H1 (cell line): ENCODE measurements at regions not wholly inside any gene's neighbourhood (a gene's known extent, or its start where the extent isn't known, plus 50 kb on each side); places are given as distances from the start of the nearest gene placed in this dataset.

Experiments used
- CTCF ChIA-PET: fragments of 300-600 bp; sonication (Branson Sonifier 250); formaldehyde crosslinking; loops from one replicate; lab custom pipeline; 2021; ENCODE audit not compliant: partially characterized antibody; lab: Charles Lee
- POLR2A ChIA-PET: fragments of 300-600 bp; sonication (Branson Sonifier 250); formaldehyde crosslinking; loops from one replicate; lab custom pipeline; 2021; ENCODE audit warnings: inconsistent platforms; ENCODE audit not compliant: partially characterized antibody; lab: Charles Lee
- DNase-seq, 2 experiments: peaks; one replicate each; pipeline versions ENCODE4 v3.0.0 to v3.0.0-alpha.2; 2010 to 2022; ENCODE audit warnings: low spot score in 2 of 2, low read depth in 1 of 2, mixed read lengths in 1 of 2
- FAIRE-seq: peaks from 2 replicates; lab custom pipeline; 2011; peaks lifted over from hg19 to GRCh38; lab: Jason Lieb, UNC
- H2AFZ ChIP-seq: 2 replicates; pipeline ENCODE4 v1.8.1; 2012; ENCODE audit warnings: low read length, inconsistent platforms
- H2AK5ac ChIP-seq: 2 replicates; pipeline ENCODE4 v1.6.1; 2013; ENCODE audit warnings: low read depth, low read length
- H2BK120ac ChIP-seq: replicated peaks from 2 replicates; pipeline ENCODE3; 2013; ENCODE audit warnings: low read depth, low read length, inconsistent platforms
- H2BK12ac ChIP-seq: 2 replicates; pipeline ENCODE4 v1.6.1; 2013; ENCODE audit warnings: low read depth, low read length
- H2BK15ac ChIP-seq: 2 replicates; pipeline ENCODE4 v1.6.1; 2013; ENCODE audit warnings: low read length
- H2BK20ac ChIP-seq: 2 replicates; pipeline ENCODE4 v1.6.1; 2013; ENCODE audit warnings: low read length
- H2BK5ac ChIP-seq: 2 replicates; pipeline ENCODE4 v1.6.1; 2013; ENCODE audit warnings: low read depth, low read length
- H3K14ac ChIP-seq: 2 replicates; pipeline ENCODE4 v1.6.1; 2013; ENCODE audit warnings: inconsistent platforms; ENCODE audit not compliant: insufficient read length
- H3K18ac ChIP-seq: 2 replicates; pipeline ENCODE4 v1.6.1; 2013; ENCODE audit warnings: low read length; ENCODE audit errors: extremely low read depth
- H3K23ac ChIP-seq: 2 replicates; pipeline ENCODE4 v1.6.1; 2013; ENCODE audit warnings: inconsistent platforms; ENCODE audit not compliant: insufficient read length
- H3K23me2 ChIP-seq: 2 replicates; pipeline ENCODE4 v1.6.1; 2013; ENCODE audit warnings: low read depth, low read length
- H3K27ac ChIP-seq: 2 replicates; pipeline ENCODE4 v1.6.1; 2011; ENCODE audit warnings: low read depth, low read length, inconsistent platforms
- H3K27me3 ChIP-seq, 4 experiments: replicated peaks in 1 of 4; 1 replicate in 1 of 4; 2 replicates in 3 of 4; pipeline versions ENCODE4 v1.6.1 to v1.8.1; 2011 to 2013; ENCODE audit warnings: low read length in 3 of 4, mild to moderate bottlenecking in 3 of 4, inconsistent platforms in 2 of 4, mixed read lengths in 2 of 4, moderate library complexity in 1 of 4; ENCODE audit not compliant: control insufficient read depth in 3 of 4, insufficient read depth in 3 of 4; ENCODE audit errors: extremely low read depth in 1 of 4
- H3K36me3 ChIP-seq, 4 experiments: 2 replicates each; pipeline versions ENCODE4 v1.6.1 to v1.8.1; 2011 to 2013; ENCODE audit warnings: mild to moderate bottlenecking in 4 of 4, low read length in 3 of 4, moderate library complexity in 2 of 4, control low read depth in 1 of 4, inconsistent platforms in 1 of 4; ENCODE audit not compliant: insufficient read depth in 4 of 4, control insufficient read depth in 2 of 4
- H3K4ac ChIP-seq: replicated peaks from 2 replicates; pipeline ENCODE3; 2013; ENCODE audit warnings: low read length, low read depth, mixed read lengths, inconsistent platforms; ENCODE audit not compliant: insufficient read length
- H3K4me1 ChIP-seq, 4 experiments: replicated peaks in 1 of 4; 1 replicate in 1 of 4; 2 replicates in 3 of 4; pipeline versions ENCODE4 v1.6.1 to v1.8.1; 2011 to 2013; ENCODE audit warnings: low read length in 3 of 4, inconsistent platforms in 2 of 4, mixed read lengths in 1 of 4; ENCODE audit not compliant: insufficient read depth in 4 of 4, control insufficient read depth in 3 of 4
- H3K4me2 ChIP-seq, 2 experiments: 2 replicates each; pipeline versions ENCODE4 v1.6.1 to v1.8.1; 2011 to 2013; ENCODE audit warnings: low read depth in 2 of 2, low read length in 2 of 2, control low read depth in 1 of 2, inconsistent platforms in 1 of 2, mild to moderate bottlenecking in 1 of 2; ENCODE audit not compliant: insufficient read depth in 1 of 2
- H3K4me3 ChIP-seq, 4 experiments: fragments of 200-600, 300-600 bp in 1 of 4; sonication (generic), shearing (Covaris generic), sonication (Bioruptor Twin) in 1 of 4; 2 replicates each; pipeline versions ENCODE4 v1.5.1 to v1.8.1; 2011 to 2016; ENCODE audit warnings: low read length in 4 of 4, low read depth in 3 of 4, control low read depth in 2 of 4, inconsistent platforms in 2 of 4, mild to moderate bottlenecking in 2 of 4, mixed read lengths in 1 of 4, moderate library complexity in 1 of 4; ENCODE audit not compliant: insufficient read depth in 2 of 4; ENCODE audit errors: extremely low read depth in 1 of 4
- H3K56ac ChIP-seq: replicated peaks from 2 replicates; pipeline ENCODE3; 2013; ENCODE audit warnings: low read depth, mild to moderate bottlenecking, mixed read lengths, low read length, inconsistent platforms; ENCODE audit not compliant: insufficient read length
- H3K79me1 ChIP-seq: 2 replicates; pipeline ENCODE4 v1.6.1; 2013; ENCODE audit warnings: low read depth, low read length, control low read depth
- H3K79me2 ChIP-seq, 2 experiments: 2 replicates each; pipeline versions ENCODE4 v1.6.1 to v1.8.1; 2012 to 2013; ENCODE audit warnings: low read length in 2 of 2, mild to moderate bottlenecking in 2 of 2, inconsistent platforms in 1 of 2; ENCODE audit not compliant: insufficient read depth in 2 of 2, control insufficient read depth in 1 of 2
- H3K9ac ChIP-seq, 4 experiments: replicated peaks in 1 of 4; 1 replicate in 1 of 4; 2 replicates in 3 of 4; pipeline versions ENCODE4 v1.6.1 to v1.8.1; 2011 to 2013; ENCODE audit warnings: low read depth in 3 of 4, low read length in 3 of 4, control low read depth in 2 of 4, mild to moderate bottlenecking in 2 of 4, moderate library complexity in 2 of 4, inconsistent platforms in 1 of 4; ENCODE audit errors: extremely low read depth in 1 of 4
- H3K9me3 ChIP-seq, 2 experiments: 2 replicates each; pipeline versions ENCODE4 v1.6.1 to v1.8.1; 2012 to 2013; ENCODE audit warnings: mild to moderate bottlenecking in 2 of 2, moderate library complexity in 2 of 2, control low read depth in 1 of 2, inconsistent platforms in 1 of 2, low read depth in 1 of 2, low read length in 1 of 2, mixed read lengths in 1 of 2; ENCODE audit not compliant: insufficient read depth in 2 of 2
- H4K20me1 ChIP-seq, 2 experiments: replicated peaks in 1 of 2; 2 replicates each; pipeline versions ENCODE3 to v1.8.1; 2011 to 2013; ENCODE audit warnings: inconsistent platforms in 2 of 2, low read length in 2 of 2, mild to moderate bottlenecking in 1 of 2; ENCODE audit not compliant: insufficient read depth in 2 of 2, control insufficient read depth in 1 of 2
- H4K5ac ChIP-seq: 2 replicates; pipeline ENCODE4 v1.6.1; 2013; ENCODE audit warnings: low read length, low read depth, mixed read lengths, inconsistent platforms; ENCODE audit not compliant: insufficient read length
- H4K8ac ChIP-seq: 2 replicates; pipeline ENCODE4 v1.8.0; 2013; ENCODE audit warnings: mild to moderate bottlenecking, moderate library complexity, low read length, inconsistent platforms; ENCODE audit not compliant: insufficient read depth; ENCODE audit errors: extremely low read depth
- H4K91ac ChIP-seq: replicated peaks from 2 replicates; pipeline ENCODE3; 2013; ENCODE audit warnings: low read length, mixed read lengths, inconsistent platforms; ENCODE audit not compliant: insufficient read length
- CREB1 ChIP-seq: IDR thresholded peaks from 2 replicates; pipeline ENCODE4 v1.6.1; 2012; ENCODE audit warnings: inconsistent platforms
- KDM1A ChIP-seq: fragments of 200-600, 300-600 bp; sonication (generic); IDR thresholded peaks from 2 replicates; pipeline ENCODE4 v1.7.1; 2016; ENCODE audit warnings: mild to moderate bottlenecking, low read length, borderline replicate concordance
- RXRA ChIP-seq: IDR thresholded peaks from 2 replicates; pipeline ENCODE4 v1.6.1; 2011; ENCODE audit warnings: low read depth, mild to moderate bottlenecking, low read length, moderate library complexity; ENCODE audit not compliant: insufficient read depth
- SAP30 ChIP-seq: fragments of 300-600 bp; sonication (generic); IDR thresholded peaks from 2 replicates; pipeline ENCODE4 v1.7.1; 2012; ENCODE audit warnings: low read length, moderate library complexity, mild to moderate bottlenecking, inconsistent platforms; ENCODE audit not compliant: insufficient read depth, insufficient replicate concordance
- SP1 ChIP-seq: IDR thresholded peaks from 2 replicates; pipeline ENCODE4 v1.6.1; 2011; ENCODE audit warnings: low read depth, low read length
- WGBS, 2 experiments: shearing (Covaris generic) in 1 of 2; methylation state at CpG; one replicate each; pipeline versions ENCODE4 v1.1.6 to v1.1.7; 2013 to 2015; ENCODE audit warnings: low lambda C conversion rate in 2 of 2, mixed read lengths in 2 of 2, inconsistent platforms in 1 of 2, low coverage in 1 of 2, missing lambda C conversion rate in 1 of 2; ENCODE audit not compliant: insufficient replicate concordance in 2 of 2, insufficient coverage in 1 of 2, insufficient read length in 1 of 2; ENCODE audit errors: extremely low coverage in 1 of 2, missing lambda C conversion rate in 1 of 2; 5-methylcytosine and 5-hydroxymethylcytosine counted together
- TF ChIP-seq, protein P1 (sequence below): IDR thresholded peaks from 2 replicates; pipeline ENCODE4 v1.6.1; 2012; ENCODE audit warnings: low read length, inconsistent platforms

DNA sequence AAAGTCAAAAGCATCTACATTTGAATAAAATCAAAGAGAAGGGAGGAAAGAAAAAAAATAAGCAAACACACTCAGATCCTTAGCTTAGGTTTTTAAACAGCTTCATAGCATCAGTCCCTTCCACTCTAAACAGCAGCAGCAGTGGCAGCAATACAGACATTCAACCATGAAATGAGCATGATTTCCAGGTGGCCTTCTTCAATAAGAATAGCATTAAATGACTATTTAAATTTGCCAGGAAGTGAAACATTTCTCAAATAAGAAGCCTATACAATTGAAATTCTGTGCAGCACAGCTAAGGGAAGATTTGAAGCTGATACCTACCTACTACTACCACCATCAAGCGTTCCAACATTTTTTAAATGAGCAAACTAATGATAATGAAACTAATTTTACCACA, 138.1 kb upstream of the REG3G start:
- ChIA-PET CTCF (interaction anchor here (0.7 to 2.0 kb wide), 2 partner anchors 26 to 80 kb away, joined by 3 to 4 read pairs; no protein-coding TSS in a partner anchor), POLR2A (no interaction called here)
- DNase-seq (no peak), FAIRE-seq (no peak)
- Histone ChIP-seq H2BK5ac (no peak overlapping the region), H3K27ac (no peak overlapping the region), H2BK15ac (no peak overlapping the region), H4K5ac (no peak overlapping the region), H3K4ac (no peak overlapping the region), H3K56ac (no peak overlapping the region), H3K23ac (no peak overlapping the region), H2BK12ac (no peak overlapping the region), H2AFZ (no peak overlapping the region), H2AK5ac (no peak overlapping the region), H3K14ac (no peak overlapping the region), H3K4me3 (no peak overlapping the region), H3K36me3 (no peaks in the 10 kb centered on the region), H3K27me3 (no peaks in the 10 kb centered on the region), H3K9me3 (no peaks in the 10 kb centered on the region), H3K18ac (no peak overlapping the region), H2BK120ac (no peak overlapping the region), H3K23me2 (no peaks in the 10 kb centered on the region), H3K79me2 (no peaks in the 10 kb centered on the region), H4K91ac (no peak overlapping the region), H3K9ac (no peak overlapping the region), H2BK20ac (no peak overlapping the region), H3K4me1 (no peaks in the 10 kb centered on the region), H4K20me1 (no peaks in the 10 kb centered on the region), H4K8ac (no peak overlapping the region), H3K79me1 (no peaks in the 10 kb centered on the region), H3K4me2 (no peak overlapping the region)
- 95% methylated on average over 1 of the region's 1 CpG; no CpG with 5 or more reads in 1 of the 2 experiments for WGBS, 2 experiments
- no peak for TF ChIP-seq KDM1A
- no peak for TF ChIP-seq SAP30
- TF ChIP-seq SP1 = no peak
- TF ChIP-seq CREB1 = no peak
- no peak for TF ChIP-seq RXRA
- TF ChIP-seq, protein P1, sequence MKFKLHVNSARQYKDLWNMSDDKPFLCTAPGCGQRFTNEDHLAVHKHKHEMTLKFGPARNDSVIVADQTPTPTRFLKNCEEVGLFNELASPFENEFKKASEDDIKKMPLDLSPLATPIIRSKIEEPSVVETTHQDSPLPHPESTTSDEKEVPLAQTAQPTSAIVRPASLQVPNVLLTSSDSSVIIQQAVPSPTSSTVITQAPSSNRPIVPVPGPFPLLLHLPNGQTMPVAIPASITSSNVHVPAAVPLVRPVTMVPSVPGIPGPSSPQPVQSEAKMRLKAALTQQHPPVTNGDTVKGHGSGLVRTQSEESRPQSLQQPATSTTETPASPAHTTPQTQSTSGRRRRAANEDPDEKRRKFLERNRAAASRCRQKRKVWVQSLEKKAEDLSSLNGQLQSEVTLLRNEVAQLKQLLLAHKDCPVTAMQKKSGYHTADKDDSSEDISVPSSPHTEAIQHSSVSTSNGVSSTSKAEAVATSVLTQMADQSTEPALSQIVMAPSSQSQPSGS = no peak
